H1 (cell line): ENCODE measurements at regions not wholly inside any gene's neighbourhood (a gene's known extent, or its start where the extent isn't known, plus 50 kb on each side); places are given as distances from the start of the nearest gene placed in this dataset.

ENCODE experiments used
- CTCF ChIA-PET: fragments of 300-600 bp; sonication (Branson Sonifier 250); formaldehyde crosslinking; loops from one replicate; lab custom pipeline; 2021; ENCODE audit not compliant: partially characterized antibody; lab: Charles Lee
- POLR2A ChIA-PET: fragments of 300-600 bp; sonication (Branson Sonifier 250); formaldehyde crosslinking; loops from one replicate; lab custom pipeline; 2021; ENCODE audit warnings: inconsistent platforms; ENCODE audit not compliant: partially characterized antibody; lab: Charles Lee
- DNase-seq, 2 experiments: peaks; one replicate each; pipeline versions ENCODE4 v3.0.0 to v3.0.0-alpha.2; 2010 to 2022; ENCODE audit warnings: low spot score in 2 of 2, low read depth in 1 of 2, mixed read lengths in 1 of 2
- FAIRE-seq: peaks from 2 replicates; lab custom pipeline; 2011; peaks lifted over from hg19 to GRCh38; lab: Jason Lieb, UNC
- H2AFZ ChIP-seq: 2 replicates; pipeline ENCODE4 v1.8.1; 2012; ENCODE audit warnings: low read length, inconsistent platforms
- H2AK5ac ChIP-seq: 2 replicates; pipeline ENCODE4 v1.6.1; 2013; ENCODE audit warnings: low read depth, low read length
- H2BK120ac ChIP-seq: replicated peaks from 2 replicates; pipeline ENCODE3; 2013; ENCODE audit warnings: low read depth, low read length, inconsistent platforms
- H2BK12ac ChIP-seq: 2 replicates; pipeline ENCODE4 v1.6.1; 2013; ENCODE audit warnings: low read depth, low read length
- H2BK15ac ChIP-seq: 2 replicates; pipeline ENCODE4 v1.6.1; 2013; ENCODE audit warnings: low read length
- H2BK20ac ChIP-seq: 2 replicates; pipeline ENCODE4 v1.6.1; 2013; ENCODE audit warnings: low read length
- H2BK5ac ChIP-seq: 2 replicates; pipeline ENCODE4 v1.6.1; 2013; ENCODE audit warnings: low read depth, low read length
- H3K14ac ChIP-seq: 2 replicates; pipeline ENCODE4 v1.6.1; 2013; ENCODE audit warnings: inconsistent platforms; ENCODE audit not compliant: insufficient read length
- H3K18ac ChIP-seq: 2 replicates; pipeline ENCODE4 v1.6.1; 2013; ENCODE audit warnings: low read length; ENCODE audit errors: extremely low read depth
- H3K23ac ChIP-seq: 2 replicates; pipeline ENCODE4 v1.6.1; 2013; ENCODE audit warnings: inconsistent platforms; ENCODE audit not compliant: insufficient read length
- H3K23me2 ChIP-seq: 2 replicates; pipeline ENCODE4 v1.6.1; 2013; ENCODE audit warnings: low read depth, low read length
- H3K27ac ChIP-seq: 2 replicates; pipeline ENCODE4 v1.6.1; 2011; ENCODE audit warnings: low read depth, low read length, inconsistent platforms
- H3K27me3 ChIP-seq, 4 experiments: replicated peaks in 1 of 4; 1 replicate in 1 of 4; 2 replicates in 3 of 4; pipeline versions ENCODE4 v1.6.1 to v1.8.1; 2011 to 2013; ENCODE audit warnings: low read length in 3 of 4, mild to moderate bottlenecking in 3 of 4, inconsistent platforms in 2 of 4, mixed read lengths in 2 of 4, moderate library complexity in 1 of 4; ENCODE audit not compliant: control insufficient read depth in 3 of 4, insufficient read depth in 3 of 4; ENCODE audit errors: extremely low read depth in 1 of 4
- H3K36me3 ChIP-seq, 4 experiments: 2 replicates each; pipeline versions ENCODE4 v1.6.1 to v1.8.1; 2011 to 2013; ENCODE audit warnings: mild to moderate bottlenecking in 4 of 4, low read length in 3 of 4, moderate library complexity in 2 of 4, control low read depth in 1 of 4, inconsistent platforms in 1 of 4; ENCODE audit not compliant: insufficient read depth in 4 of 4, control insufficient read depth in 2 of 4
- H3K4ac ChIP-seq: replicated peaks from 2 replicates; pipeline ENCODE3; 2013; ENCODE audit warnings: low read length, low read depth, mixed read lengths, inconsistent platforms; ENCODE audit not compliant: insufficient read length
- H3K4me1 ChIP-seq, 4 experiments: replicated peaks in 1 of 4; 1 replicate in 1 of 4; 2 replicates in 3 of 4; pipeline versions ENCODE4 v1.6.1 to v1.8.1; 2011 to 2013; ENCODE audit warnings: low read length in 3 of 4, inconsistent platforms in 2 of 4, mixed read lengths in 1 of 4; ENCODE audit not compliant: insufficient read depth in 4 of 4, control insufficient read depth in 3 of 4
- H3K4me2 ChIP-seq, 2 experiments: 2 replicates each; pipeline versions ENCODE4 v1.6.1 to v1.8.1; 2011 to 2013; ENCODE audit warnings: low read depth in 2 of 2, low read length in 2 of 2, control low read depth in 1 of 2, inconsistent platforms in 1 of 2, mild to moderate bottlenecking in 1 of 2; ENCODE audit not compliant: insufficient read depth in 1 of 2
- H3K4me3 ChIP-seq, 4 experiments: fragments of 200-600, 300-600 bp in 1 of 4; sonication (generic), shearing (Covaris generic), sonication (Bioruptor Twin) in 1 of 4; 2 replicates each; pipeline versions ENCODE4 v1.5.1 to v1.8.1; 2011 to 2016; ENCODE audit warnings: low read length in 4 of 4, low read depth in 3 of 4, control low read depth in 2 of 4, inconsistent platforms in 2 of 4, mild to moderate bottlenecking in 2 of 4, mixed read lengths in 1 of 4, moderate library complexity in 1 of 4; ENCODE audit not compliant: insufficient read depth in 2 of 4; ENCODE audit errors: extremely low read depth in 1 of 4
- H3K56ac ChIP-seq: replicated peaks from 2 replicates; pipeline ENCODE3; 2013; ENCODE audit warnings: low read depth, mild to moderate bottlenecking, mixed read lengths, low read length, inconsistent platforms; ENCODE audit not compliant: insufficient read length
- H3K79me1 ChIP-seq: 2 replicates; pipeline ENCODE4 v1.6.1; 2013; ENCODE audit warnings: low read depth, low read length, control low read depth
- H3K79me2 ChIP-seq, 2 experiments: 2 replicates each; pipeline versions ENCODE4 v1.6.1 to v1.8.1; 2012 to 2013; ENCODE audit warnings: low read length in 2 of 2, mild to moderate bottlenecking in 2 of 2, inconsistent platforms in 1 of 2; ENCODE audit not compliant: insufficient read depth in 2 of 2, control insufficient read depth in 1 of 2
- H3K9ac ChIP-seq, 4 experiments: replicated peaks in 1 of 4; 1 replicate in 1 of 4; 2 replicates in 3 of 4; pipeline versions ENCODE4 v1.6.1 to v1.8.1; 2011 to 2013; ENCODE audit warnings: low read depth in 3 of 4, low read length in 3 of 4, control low read depth in 2 of 4, mild to moderate bottlenecking in 2 of 4, moderate library complexity in 2 of 4, inconsistent platforms in 1 of 4; ENCODE audit errors: extremely low read depth in 1 of 4
- H3K9me3 ChIP-seq, 2 experiments: 2 replicates each; pipeline versions ENCODE4 v1.6.1 to v1.8.1; 2012 to 2013; ENCODE audit warnings: mild to moderate bottlenecking in 2 of 2, moderate library complexity in 2 of 2, control low read depth in 1 of 2, inconsistent platforms in 1 of 2, low read depth in 1 of 2, low read length in 1 of 2, mixed read lengths in 1 of 2; ENCODE audit not compliant: insufficient read depth in 2 of 2
- H4K20me1 ChIP-seq, 2 experiments: replicated peaks in 1 of 2; 2 replicates each; pipeline versions ENCODE3 to v1.8.1; 2011 to 2013; ENCODE audit warnings: inconsistent platforms in 2 of 2, low read length in 2 of 2, mild to moderate bottlenecking in 1 of 2; ENCODE audit not compliant: insufficient read depth in 2 of 2, control insufficient read depth in 1 of 2
- H4K5ac ChIP-seq: 2 replicates; pipeline ENCODE4 v1.6.1; 2013; ENCODE audit warnings: low read length, low read depth, mixed read lengths, inconsistent platforms; ENCODE audit not compliant: insufficient read length
- H4K8ac ChIP-seq: 2 replicates; pipeline ENCODE4 v1.8.0; 2013; ENCODE audit warnings: mild to moderate bottlenecking, moderate library complexity, low read length, inconsistent platforms; ENCODE audit not compliant: insufficient read depth; ENCODE audit errors: extremely low read depth
- H4K91ac ChIP-seq: replicated peaks from 2 replicates; pipeline ENCODE3; 2013; ENCODE audit warnings: low read length, mixed read lengths, inconsistent platforms; ENCODE audit not compliant: insufficient read length
- CBX8 ChIP-seq: fragments of 300-800, 300-1000 bp; sonication (generic); IDR thresholded peaks from 2 replicates; pipeline ENCODE4 v1.7.1; 2016; ENCODE audit warnings: low read depth, low read length, borderline replicate concordance
- GTF2F1 ChIP-seq: IDR thresholded peaks from 2 replicates; pipeline ENCODE4 v1.6.1; 2012; ENCODE audit warnings: low read depth, low read length, improper control_type of control experiment, borderline replicate concordance
- HDAC6 ChIP-seq: IDR thresholded peaks from one replicate; pipeline ENCODE4 v1.7.1; 2012; ENCODE audit warnings: low read depth, mild to moderate bottlenecking, inconsistent platforms, low read length, moderate library complexity
- KDM1A ChIP-seq: fragments of 200-600, 300-600 bp; sonication (generic); IDR thresholded peaks from 2 replicates; pipeline ENCODE4 v1.7.1; 2016; ENCODE audit warnings: mild to moderate bottlenecking, low read length, borderline replicate concordance
- KDM4A ChIP-seq: IDR thresholded peaks from one replicate; pipeline ENCODE4 v1.7.1; 2012; ENCODE audit warnings: low read depth, mild to moderate bottlenecking, moderate library complexity, low read length, inconsistent platforms; ENCODE audit not compliant: severe bottlenecking
- NRF1 ChIP-seq: IDR thresholded peaks from 2 replicates; pipeline ENCODE4 v1.6.1; 2011; ENCODE audit warnings: mild to moderate bottlenecking, low read depth, low read length, improper control_type of control experiment
- PHF8 ChIP-seq: fragments of 200-600 bp; sonication (generic); conservative IDR thresholded peaks from 2 replicates; pipeline ENCODE4 v1.7.1; 2012; ENCODE audit warnings: low read depth, mild to moderate bottlenecking, inconsistent platforms, low read length, moderate library complexity
- POLR2AphosphoS5 ChIP-seq: IDR thresholded peaks from 2 replicates; pipeline ENCODE4 v1.6.1; 2011; ENCODE audit warnings: low read depth, low read length
- POU5F1 ChIP-seq: IDR thresholded peaks from 2 replicates; pipeline ENCODE4 v1.6.1; 2011; ENCODE audit warnings: low read depth, mild to moderate bottlenecking, low read length, moderate library complexity
- SIX5 ChIP-seq: IDR thresholded peaks from 2 replicates; pipeline ENCODE4 v1.6.1; 2011; ENCODE audit warnings: mild to moderate bottlenecking, low read depth, low read length
- SP1 ChIP-seq: IDR thresholded peaks from 2 replicates; pipeline ENCODE4 v1.6.1; 2011; ENCODE audit warnings: low read depth, low read length
- SP2 ChIP-seq: IDR thresholded peaks from 2 replicates; pipeline ENCODE4 v1.6.1; 2012; ENCODE audit warnings: mild to moderate bottlenecking, low read length, inconsistent platforms
- TCF12 ChIP-seq: IDR thresholded peaks from 2 replicates; pipeline ENCODE4 v1.6.1; 2011; ENCODE audit warnings: low read depth, mild to moderate bottlenecking, low read length
- ZNF274 ChIP-seq: IDR thresholded peaks from 2 replicates; pipeline ENCODE4 v1.7.0; 2012; ENCODE audit warnings: low read length, borderline replicate concordance; ENCODE audit errors: extremely low read depth
- WGBS, 2 experiments: shearing (Covaris generic) in 1 of 2; methylation state at CpG; one replicate each; pipeline versions ENCODE4 v1.1.6 to v1.1.7; 2013 to 2015; ENCODE audit warnings: low lambda C conversion rate in 2 of 2, mixed read lengths in 2 of 2, inconsistent platforms in 1 of 2, low coverage in 1 of 2, missing lambda C conversion rate in 1 of 2; ENCODE audit not compliant: insufficient replicate concordance in 2 of 2, insufficient coverage in 1 of 2, insufficient read length in 1 of 2; ENCODE audit errors: extremely low coverage in 1 of 2, missing lambda C conversion rate in 1 of 2; 5-methylcytosine and 5-hydroxymethylcytosine counted together
- TF ChIP-seq, protein P1 (sequence below): IDR thresholded peaks from 2 replicates; pipeline ENCODE4 v1.6.1; 2011; ENCODE audit warnings: low read length, improper control_type of control experiment

DNA sequence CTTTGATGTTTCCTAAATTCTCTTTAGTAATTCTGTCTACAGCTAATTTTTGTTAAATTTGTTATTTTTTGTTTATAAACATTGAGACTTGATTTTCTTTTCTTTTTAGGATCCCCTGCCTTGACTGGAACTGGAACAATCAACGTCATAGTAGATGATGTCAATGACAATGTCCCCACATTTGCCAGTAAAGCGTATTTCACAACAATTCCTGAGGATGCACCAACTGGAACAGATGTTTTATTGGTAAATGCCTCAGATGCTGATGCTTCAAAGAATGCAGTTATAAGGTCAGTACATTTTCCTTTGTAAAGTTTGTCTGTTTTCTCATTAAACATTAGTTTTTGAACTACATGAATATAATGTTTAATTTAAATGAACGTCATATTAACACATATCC is 119.4 kb downstream of the FAT4 start:
- H3K23me2 ChIP-seq, result no peaks in the 10 kb centered on the region
- H2AK5ac ChIP-seq, result no peak overlapping the region
- WGBS, 2 experiments, result 96% methylated on average over 3 of the region's 3 CpGs; no CpG with 5 or more reads in 1 of the 2 experiments
- POLR2A ChIA-PET, result no interaction called here
- H4K8ac ChIP-seq, result no peak overlapping the region
- H3K36me3 ChIP-seq, result no peaks in the 10 kb centered on the region; a peak in 1 of 8 replicates
- H2BK15ac ChIP-seq, result no peak overlapping the region
- H3K4ac ChIP-seq, result no peak overlapping the region
- no peak overlapping the region for H3K18ac ChIP-seq
- no peak overlapping the region for H3K14ac ChIP-seq
- no peak overlapping the region for H2BK120ac ChIP-seq
- DNase-seq, result no peak
- H3K79me2 ChIP-seq, result no peaks in the 10 kb centered on the region
- no peaks in the 10 kb centered on the region for H4K20me1 ChIP-seq
- H3K4me3 ChIP-seq, result no peak overlapping the region
- no peaks in the 10 kb centered on the region for H3K79me1 ChIP-seq
- H2BK20ac ChIP-seq, result no peak overlapping the region
- no peak overlapping the region for H3K27ac ChIP-seq
- no peak overlapping the region for H3K56ac ChIP-seq
- H2BK5ac ChIP-seq, result no peak overlapping the region
- H3K9ac ChIP-seq, result no peak overlapping the region
- no peak for FAIRE-seq
- no peaks in the 10 kb centered on the region for H3K4me1 ChIP-seq
- no peak overlapping the region for H4K5ac ChIP-seq
- no peaks in the 10 kb centered on the region for H3K9me3 ChIP-seq
- H4K91ac ChIP-seq, result no peak overlapping the region
- H3K27me3 ChIP-seq, result no peaks in the 10 kb centered on the region
- CTCF ChIA-PET, result interaction anchor here (1.4 to 2.5 kb wide), 2 partner anchors 119 to 120 kb away, joined by 3 to 12 read pairs; partner anchors contain the start of gene FAT4
- no peak overlapping the region for H2BK12ac ChIP-seq
- no peak overlapping the region for H2AFZ ChIP-seq
- no peak overlapping the region for H3K4me2 ChIP-seq
- no peak overlapping the region for H3K23ac ChIP-seq
- TF ChIP-seq, protein P1, sequence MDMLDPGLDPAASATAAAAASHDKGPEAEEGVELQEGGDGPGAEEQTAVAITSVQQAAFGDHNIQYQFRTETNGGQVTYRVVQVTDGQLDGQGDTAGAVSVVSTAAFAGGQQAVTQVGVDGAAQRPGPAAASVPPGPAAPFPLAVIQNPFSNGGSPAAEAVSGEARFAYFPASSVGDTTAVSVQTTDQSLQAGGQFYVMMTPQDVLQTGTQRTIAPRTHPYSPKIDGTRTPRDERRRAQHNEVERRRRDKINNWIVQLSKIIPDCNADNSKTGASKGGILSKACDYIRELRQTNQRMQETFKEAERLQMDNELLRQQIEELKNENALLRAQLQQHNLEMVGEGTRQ, result no peak
- TF ChIP-seq HDAC6 (no peak), SIX5 (no peak), GTF2F1 (no peak), KDM4A (no peak), SP2 (no peak), POLR2AphosphoS5 (no peak), TCF12 (no peak), ZNF274 (no peak), KDM1A (no peak), POU5F1 (no peak), CBX8 (no peak), SP1 (no peak), NRF1 (no peak), PHF8 (no peak)
